ENCODE measurements at regions not wholly inside any gene's neighbourhood (a gene's known extent, or its start where the extent isn't known, plus 50 kb on each side); places are given as distances from the start of the nearest gene placed in this dataset.
A peak's percentile ranks its signal among the peaks of the same experiment; 100 is the strongest.

DNA sequence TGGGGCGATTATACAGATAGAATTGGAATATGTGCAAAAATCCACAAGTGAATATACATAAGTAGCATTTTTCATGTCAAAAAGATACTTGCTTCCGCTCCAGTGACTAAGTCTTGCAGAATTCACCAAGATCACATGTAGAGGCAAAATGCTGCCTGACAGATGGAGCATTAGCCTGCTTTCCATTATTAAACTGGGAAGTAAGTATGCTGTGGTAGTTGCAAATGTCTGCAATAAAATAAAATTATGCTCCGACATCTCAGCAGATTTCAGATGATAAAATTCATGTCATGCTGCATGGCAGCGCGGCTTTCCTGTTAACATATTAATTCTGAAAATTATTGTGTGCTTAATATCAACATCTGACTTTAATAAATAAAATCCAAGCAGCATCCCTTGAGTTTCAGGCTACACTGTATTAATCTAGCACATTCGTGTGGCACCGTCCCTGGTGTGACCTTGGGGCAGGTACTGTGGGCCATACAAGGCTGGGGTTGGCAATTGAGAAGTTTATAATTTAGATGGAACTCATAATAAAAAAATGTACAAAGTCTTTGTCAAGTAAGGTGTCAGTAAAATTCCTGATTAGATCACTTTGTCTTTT, 366.4 kb upstream of the ZP4 start:
- no peak for TF ChIP-seq ZFX (IDR thresholded peaks at IDR 0.05; ENCODE audit: borderline replicate concordance)
- TF ChIP-seq, protein P1, sequence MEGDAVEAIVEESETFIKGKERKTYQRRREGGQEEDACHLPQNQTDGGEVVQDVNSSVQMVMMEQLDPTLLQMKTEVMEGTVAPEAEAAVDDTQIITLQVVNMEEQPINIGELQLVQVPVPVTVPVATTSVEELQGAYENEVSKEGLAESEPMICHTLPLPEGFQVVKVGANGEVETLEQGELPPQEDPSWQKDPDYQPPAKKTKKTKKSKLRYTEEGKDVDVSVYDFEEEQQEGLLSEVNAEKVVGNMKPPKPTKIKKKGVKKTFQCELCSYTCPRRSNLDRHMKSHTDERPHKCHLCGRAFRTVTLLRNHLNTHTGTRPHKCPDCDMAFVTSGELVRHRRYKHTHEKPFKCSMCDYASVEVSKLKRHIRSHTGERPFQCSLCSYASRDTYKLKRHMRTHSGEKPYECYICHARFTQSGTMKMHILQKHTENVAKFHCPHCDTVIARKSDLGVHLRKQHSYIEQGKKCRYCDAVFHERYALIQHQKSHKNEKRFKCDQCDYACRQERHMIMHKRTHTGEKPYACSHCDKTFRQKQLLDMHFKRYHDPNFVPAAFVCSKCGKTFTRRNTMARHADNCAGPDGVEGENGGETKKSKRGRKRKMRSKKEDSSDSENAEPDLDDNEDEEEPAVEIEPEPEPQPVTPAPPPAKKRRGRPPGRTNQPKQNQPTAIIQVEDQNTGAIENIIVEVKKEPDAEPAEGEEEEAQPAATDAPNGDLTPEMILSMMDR (IDR thresholded peaks at IDR 0.05): no peak
- no peak overlapping the region for H3K27ac ChIP-seq

DNA sequence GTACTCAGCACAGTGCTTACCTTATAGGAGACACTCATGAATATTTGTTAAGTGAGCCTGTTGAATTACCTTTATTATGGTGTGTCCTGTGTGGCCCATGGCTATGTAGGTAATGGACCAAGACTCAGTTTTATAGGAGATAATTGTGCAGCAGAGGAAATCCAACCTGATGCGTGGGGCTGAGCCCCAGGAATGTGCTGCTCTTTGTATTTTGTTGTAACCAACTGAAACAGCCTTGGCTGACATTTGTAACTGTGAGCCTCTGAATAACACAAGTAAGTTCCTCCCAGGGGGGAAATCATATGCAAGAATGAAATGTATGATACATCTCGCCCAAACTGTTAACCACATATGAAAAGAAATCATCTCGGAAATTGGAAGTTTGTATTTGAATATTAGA, 364.2 kb upstream of the ZP4 start:
- TF ChIP-seq, protein P1 (IDR thresholded peaks at IDR 0.05): no peak
- no peak for TF ChIP-seq ZFX (IDR thresholded peaks at IDR 0.05; ENCODE audit: borderline replicate concordance)
- H3K27ac ChIP-seq: peak overlapping the region; percentile 33

DNA sequence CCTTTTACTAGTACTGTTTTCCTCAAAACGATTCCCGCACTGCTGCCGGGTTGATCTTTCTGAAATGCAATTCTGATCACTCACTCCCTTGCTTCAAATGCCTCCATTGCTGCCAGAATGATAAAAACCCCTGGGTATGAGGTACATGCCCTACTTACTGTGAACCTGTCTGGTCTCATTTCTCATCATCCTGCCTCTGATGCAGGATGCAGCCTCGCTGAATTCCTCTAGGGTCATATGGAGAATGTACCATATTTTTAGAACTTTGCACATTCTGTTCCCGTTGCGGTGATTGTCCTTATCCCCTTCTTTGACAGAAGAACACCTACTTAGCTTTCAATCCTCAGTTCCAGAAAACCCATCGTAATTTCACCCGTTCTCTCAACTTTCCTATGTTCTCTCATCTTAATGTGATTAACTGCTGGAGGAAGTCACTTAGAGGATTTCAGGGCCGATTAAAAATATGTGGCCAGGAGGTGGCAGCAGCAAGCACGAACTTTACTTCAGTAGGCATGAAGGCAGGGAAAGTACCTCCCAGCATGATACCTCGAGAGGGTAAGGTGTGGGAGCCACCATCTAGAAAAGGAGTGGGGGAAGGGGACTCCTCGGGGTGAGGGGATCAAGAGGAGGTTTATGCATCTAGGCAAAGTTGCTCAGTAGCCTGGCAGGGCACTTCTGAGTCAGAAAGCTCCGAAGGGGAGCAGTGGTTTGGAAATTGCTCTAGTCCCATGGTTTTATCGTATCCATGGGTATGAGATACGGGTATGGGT, 361.5 kb upstream of the ZP4 start:
- TF ChIP-seq, protein P1 (IDR thresholded peaks at IDR 0.05): peak; percentile 95
- no peak for TF ChIP-seq ZFX (IDR thresholded peaks at IDR 0.05; ENCODE audit: borderline replicate concordance)

DNA sequence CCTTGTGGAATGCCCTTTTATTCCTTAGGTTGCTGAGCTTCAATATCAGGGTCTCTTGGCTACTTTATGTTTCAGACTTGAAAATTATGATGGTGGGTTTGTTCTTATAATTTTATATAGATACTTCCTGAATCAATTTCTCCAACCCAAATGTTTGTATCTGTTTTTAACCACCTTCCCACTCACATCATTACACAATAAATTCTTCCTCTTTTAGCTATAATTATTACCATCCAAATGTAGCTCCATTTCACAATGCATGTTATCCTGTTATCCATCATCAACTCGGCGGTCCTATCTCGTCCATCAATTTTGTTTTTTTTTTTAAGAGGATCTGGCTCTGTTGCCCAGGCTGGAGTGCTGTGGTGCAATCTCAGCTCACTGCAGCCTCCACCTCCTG, 357.6 kb upstream of the ZP4 start:
- no peak overlapping the region for H3K27ac ChIP-seq
- TF ChIP-seq ZFX (IDR thresholded peaks at IDR 0.05; ENCODE audit: borderline replicate concordance): no peak
- TF ChIP-seq, protein P1 (IDR thresholded peaks at IDR 0.05): no peak

More for the DNA sequence above, 361.5 kb upstream of the ZP4 start:
- no peak overlapping the region for H3K27ac ChIP-seq

DNA sequence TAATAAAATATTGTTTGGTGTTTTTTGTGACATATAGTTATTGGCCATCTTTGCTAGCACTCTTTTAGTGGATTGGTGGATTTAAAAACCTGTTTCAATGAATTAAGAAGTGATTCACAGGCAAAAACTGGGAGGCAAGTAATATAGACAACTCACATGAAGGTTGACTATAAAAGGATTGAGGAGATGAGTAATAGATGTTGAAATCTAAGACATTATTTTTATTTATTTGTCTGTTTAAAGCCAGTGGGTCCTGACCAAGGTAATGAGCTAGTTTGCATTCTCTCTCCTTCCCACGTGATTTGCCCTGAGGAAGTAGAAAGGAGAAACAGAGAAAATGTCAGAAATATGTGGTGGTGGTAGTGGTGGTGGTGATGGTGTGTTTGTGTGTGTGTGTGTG, 351.5 kb upstream of the ZP4 start:
- H3K27ac ChIP-seq: no peak overlapping the region
- no peak for TF ChIP-seq ZFX (IDR thresholded peaks at IDR 0.05; ENCODE audit: borderline replicate concordance)
- TF ChIP-seq, protein P1 (IDR thresholded peaks at IDR 0.05): no peak

DNA sequence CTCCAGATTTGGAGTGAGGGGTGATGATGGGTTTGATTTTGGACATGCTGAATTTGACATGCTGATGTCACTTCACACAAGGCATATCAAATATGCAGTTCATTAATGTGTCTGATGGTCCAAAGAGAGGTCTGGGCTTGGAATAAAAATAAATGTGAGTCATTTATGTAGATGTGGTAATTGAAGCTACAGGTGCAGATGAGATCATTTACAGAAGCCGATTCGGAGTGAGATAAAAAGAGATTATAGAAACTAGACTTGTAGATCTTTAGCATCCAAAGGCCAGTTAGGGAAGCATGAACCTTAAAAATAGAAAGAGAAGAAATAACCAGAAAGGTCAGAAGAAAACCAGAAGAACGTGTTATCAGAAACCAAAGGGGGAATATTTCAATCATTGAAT, 350.9 kb upstream of the ZP4 start:
- TF ChIP-seq, protein P1 (IDR thresholded peaks at IDR 0.05): no peak
- TF ChIP-seq ZFX (IDR thresholded peaks at IDR 0.05; ENCODE audit: borderline replicate concordance): no peak
- H3K27ac ChIP-seq: no peak overlapping the region

DNA sequence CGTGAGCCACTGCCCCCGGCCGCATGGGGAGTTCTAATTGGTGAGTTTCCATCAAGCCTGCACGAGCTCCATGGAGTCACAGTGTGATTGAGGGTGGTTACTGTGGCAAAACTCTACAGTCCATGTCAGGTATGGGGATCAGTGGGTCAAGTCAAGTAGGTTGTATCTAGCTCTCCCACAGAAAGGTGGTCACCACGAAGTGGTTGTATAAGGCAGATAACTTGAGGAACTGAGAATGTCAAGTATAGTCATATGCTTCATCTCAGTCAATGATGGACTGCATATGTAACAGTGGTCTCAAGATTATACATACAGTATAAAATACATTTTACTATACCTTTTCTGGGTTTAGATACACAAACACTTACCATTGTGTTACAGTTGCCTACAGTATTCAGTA, 348.6 kb upstream of the ZP4 start:
- no peak overlapping the region for H3K27ac ChIP-seq
- TF ChIP-seq ZFX (IDR thresholded peaks at IDR 0.05; ENCODE audit: borderline replicate concordance): no peak
- TF ChIP-seq, protein P1 (IDR thresholded peaks at IDR 0.05): no peak

Measured in 22Rv1 (cell line).